ENCODE measurements at regions not wholly inside any gene's neighbourhood (a gene's known extent, or its start where the extent isn't known, plus 50 kb on each side); places are given as distances from the start of the nearest gene placed in this dataset.

DNA sequence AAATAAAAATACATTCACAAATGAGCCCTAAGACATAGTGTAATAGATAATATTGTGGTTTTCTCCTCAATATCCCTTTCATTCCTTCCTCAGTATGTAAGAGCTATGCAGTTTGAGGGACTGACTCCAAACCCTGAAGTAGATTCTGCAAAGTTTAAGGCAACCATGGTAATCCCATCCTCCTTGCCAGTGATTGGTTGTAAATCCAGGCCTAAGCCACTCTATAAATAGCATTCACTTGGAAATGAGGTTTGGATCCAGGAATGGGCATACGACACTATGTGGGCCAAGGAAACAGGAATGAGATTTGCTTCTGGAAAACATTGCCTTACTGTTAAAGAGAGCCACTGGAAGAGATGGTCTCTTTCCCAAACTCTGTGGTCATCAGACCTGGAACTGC lies 468.7 kb upstream of the SOX5 start:
- no peak for DNase-seq (ENCODE audit: low spot score)

DNA sequence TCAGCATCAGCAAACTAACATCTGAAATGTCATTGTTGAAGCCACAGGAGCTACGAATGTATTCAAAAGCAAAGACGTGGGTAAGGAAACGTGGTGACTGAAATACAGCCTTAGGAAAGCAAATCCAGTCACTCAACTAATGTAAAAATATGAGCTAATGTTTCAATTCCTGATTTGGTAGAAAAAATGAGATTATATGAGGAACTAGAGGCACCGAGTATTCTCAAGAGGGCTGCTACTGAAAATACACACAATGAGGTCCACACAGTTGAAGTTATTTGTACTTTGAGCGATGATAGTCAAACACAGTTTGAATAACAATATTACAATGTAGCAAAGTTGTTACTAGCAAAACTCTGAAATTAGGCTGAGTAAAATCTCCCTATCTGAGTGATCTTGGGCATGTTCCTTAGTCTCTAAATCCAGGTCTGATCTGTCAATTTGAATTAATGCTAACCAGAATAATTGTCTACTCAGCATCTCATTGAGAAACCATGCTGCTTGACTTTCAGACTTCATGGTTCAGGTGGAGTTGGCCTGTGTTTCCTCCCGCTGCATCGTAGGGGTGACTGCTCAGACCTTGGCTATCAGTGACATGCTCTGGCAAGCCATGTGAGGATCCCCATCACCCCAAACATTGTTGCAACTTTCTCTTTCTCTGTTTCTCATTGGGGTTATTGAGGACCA lies 467.1 kb upstream of the SOX5 start:
- DNase-seq (ENCODE audit: low spot score), result no peak

DNA sequence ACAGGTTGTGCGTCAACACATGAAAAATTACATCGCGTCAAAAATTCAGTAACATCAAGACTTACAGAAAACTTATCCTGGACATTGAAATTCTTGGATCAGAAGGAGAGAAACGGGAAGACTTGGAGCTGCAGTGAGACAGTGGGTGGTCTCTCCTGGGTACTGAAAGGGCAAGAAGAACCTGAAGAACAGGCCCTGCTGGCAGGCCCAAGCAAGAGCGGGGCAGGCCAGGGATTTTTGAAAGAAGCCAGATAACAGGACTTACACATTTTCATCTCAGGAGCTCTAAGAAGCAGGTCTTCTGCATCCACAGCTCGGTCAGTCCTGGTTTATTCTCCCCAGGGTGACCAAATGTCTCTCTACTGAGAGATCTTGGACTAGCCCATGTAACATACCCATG lies 466.5 kb upstream of the SOX5 start:
- no peak for DNase-seq (ENCODE audit: low spot score)

DNA sequence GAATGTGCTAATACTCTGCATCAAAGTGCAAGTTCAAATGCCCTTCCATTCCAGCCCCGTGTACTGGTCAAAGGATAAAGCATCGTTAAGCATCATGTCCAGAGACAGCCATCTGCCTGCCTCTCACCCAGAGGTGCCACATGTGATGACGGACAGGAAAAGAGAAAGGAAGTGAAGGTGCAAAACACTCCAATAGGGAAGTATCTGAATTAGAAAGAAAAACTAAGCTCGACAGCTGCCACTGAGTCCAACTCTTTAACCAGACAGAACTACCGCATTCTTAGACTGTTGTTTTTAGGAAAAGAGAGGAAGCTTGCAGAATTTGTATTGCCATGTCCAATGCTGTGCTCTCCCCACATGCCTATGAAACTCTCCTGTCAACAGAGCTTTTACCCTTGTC lies 465.0 kb upstream of the SOX5 start:
- DNase-seq (ENCODE audit: low spot score), result no peak

DNA sequence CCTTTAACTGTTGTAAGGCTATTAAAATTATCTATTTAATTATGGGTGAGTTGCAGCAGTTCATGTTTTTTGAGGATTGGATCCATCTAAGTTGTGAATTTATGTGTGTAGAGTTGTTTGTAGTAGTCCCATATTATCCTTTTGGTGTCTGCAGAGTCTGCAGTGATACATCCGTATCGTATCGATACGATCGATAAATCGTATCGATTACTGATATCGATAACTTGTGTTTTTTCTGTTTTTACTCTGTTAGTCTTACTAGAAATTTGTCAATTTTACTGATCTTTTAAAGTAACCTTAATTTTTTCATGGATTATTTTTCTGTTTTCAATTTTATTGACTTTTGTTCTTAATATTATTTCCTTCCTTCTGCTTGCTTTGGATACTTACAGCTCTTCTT lies 462.5 kb upstream of the SOX5 start:
- DNase-seq (ENCODE audit: low spot score), result no peak

DNA sequence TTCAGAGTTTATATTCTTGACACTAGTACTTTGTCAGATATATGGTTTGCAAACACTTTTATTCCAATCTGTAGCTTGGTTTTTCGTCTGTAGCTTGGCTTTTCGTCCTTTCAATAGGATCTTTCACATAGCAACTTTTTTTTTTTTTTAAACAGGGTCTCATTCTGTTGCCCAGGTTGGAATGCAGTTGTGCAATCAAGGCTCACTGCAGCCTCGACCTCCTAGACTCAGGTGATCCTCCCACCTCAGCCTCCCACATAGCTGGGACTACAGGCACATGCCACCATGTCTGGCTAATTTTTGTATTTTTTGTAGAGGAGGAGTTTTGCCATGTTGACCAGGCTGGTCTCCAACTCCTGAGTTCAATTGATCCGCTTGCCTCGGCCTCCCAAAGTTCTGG lies 460.4 kb upstream of the SOX5 start:
- no peak for DNase-seq (ENCODE audit: low spot score)

DNA sequence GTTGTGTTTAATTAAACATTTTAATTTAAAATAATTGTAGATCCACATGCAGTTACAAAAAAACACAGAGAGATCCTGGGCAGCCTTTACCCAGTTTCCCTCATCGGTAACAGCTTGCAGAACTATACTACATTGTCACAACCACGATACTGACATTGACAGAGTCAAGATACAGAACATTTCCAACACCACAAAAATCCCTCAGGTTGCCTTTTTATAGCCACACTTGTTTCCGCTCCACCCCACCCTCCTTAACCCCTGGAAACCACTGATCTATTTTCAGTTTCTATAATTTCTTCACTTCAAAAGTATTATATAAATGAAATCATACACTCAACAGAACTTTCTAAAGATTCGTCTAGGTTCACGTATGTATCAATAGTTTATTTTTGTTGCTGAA lies 458.8 kb upstream of the SOX5 start:
- no peak for DNase-seq (ENCODE audit: low spot score)

DNA sequence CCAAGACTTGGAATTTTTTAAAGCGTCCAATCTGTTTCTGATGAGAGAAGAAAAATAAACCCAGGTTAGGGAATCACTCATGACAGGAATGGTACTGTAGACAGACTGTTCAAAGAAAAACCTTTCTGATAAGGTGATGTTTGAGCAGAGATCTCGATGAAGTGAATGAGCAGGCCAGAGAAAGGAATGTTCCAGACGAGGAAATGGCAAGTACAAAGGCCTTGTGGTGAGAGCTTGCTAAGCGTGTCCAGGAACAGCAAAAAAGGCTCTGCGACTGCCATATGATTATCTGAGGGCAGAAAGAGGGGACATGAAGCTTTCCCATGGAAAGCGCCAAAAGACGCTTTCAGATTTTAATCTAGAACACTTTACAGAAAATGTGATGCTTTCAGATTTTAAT lies 458.4 kb upstream of the SOX5 start:
- no peak for DNase-seq (ENCODE audit: low spot score)

DNA sequence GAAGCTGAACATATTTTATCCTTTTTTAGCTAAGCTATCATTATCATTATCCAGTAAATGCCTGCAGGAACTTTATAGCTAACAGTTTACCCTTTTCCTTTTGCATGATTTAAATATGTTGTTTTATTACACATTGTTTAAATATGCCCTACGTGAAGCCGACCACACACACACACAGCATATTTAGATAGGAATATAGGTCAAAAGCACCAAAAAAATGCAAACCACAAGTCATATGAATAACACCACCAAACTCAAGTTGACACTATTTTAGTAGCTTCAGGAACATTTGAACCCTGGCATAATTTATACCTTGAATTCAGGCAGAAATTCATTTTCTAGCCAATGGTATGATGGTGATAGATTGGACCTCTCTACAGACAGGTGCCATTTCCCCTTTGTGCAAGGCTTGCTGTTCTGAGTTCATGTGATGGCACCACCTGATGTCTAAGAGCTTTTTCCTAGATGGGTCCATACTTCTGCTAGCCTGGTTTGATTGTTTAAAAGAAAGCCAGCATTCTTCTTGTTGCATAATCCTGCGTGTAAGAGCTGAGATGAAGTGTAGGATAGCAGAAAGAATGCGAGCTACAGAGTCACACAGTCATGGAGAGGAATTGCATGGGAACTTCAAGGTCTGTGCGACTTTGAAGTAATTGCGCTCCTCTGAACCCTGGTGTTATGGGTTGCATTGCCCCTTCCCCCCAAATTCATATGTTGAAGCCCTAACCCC lies 454.8 kb upstream of the SOX5 start:
- DNase-seq (ENCODE audit: low spot score), result no peak

DNA sequence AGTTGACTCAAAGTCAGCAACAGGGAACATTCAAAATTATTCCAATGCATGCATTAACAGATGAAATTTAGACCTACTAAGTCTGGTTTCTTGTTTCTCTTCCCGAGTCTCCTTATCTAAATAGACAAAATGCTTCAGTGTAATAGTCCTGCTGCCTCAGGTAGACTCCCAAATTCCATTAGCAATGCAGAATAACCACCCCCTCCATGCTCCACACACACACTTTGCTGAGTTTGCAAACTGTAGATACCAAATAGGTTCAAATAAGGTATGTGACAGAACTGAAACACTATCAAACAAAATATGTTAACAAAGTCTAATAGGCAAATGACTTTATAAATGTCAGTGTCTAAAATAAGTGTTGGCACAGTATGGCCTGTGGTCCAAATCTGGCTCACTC lies 451.1 kb upstream of the SOX5 start:
- no peak for DNase-seq (ENCODE audit: low spot score)

DNA sequence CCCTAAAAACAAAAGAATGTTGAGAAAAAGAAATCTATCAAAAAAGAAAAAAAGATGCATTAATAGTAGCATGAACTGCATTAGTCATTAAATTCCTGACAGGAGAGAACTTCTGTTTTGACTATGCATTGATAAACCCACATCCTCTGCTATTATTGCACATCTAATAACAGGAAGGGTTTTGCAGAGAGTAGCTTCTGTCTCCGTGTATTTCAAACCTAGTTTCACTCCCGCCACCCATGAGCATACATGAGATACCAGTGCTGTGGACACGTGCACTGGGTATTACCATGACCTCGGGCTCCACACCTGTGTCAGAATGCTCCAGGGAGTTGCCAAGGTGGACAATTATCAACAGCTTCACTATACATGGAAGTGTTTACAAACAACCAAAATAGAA lies 449.1 kb upstream of the SOX5 start:
- DNase-seq (ENCODE audit: low spot score), result no peak

DNA sequence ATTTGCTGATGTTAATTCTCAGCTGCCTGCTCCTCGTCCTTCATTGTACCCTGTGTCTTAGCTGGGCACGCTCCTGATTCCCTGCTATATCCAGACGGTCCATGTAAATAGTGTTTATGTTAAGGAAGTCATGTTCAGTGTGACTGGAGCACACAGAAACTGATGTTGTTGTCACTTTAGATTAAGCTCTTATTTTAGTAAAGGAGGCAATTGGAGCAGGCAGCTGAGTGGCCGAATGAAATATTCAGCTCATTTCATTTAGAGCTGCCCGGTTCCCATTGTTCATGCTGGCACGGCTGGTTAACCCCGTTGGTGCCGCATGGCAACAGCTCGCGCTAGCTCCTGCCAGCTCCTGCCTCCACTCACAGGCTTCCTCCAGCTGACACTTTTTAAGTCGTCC lies 446.8 kb upstream of the SOX5 start:
- DNase-seq (ENCODE audit: low spot score), result no peak

DNA sequence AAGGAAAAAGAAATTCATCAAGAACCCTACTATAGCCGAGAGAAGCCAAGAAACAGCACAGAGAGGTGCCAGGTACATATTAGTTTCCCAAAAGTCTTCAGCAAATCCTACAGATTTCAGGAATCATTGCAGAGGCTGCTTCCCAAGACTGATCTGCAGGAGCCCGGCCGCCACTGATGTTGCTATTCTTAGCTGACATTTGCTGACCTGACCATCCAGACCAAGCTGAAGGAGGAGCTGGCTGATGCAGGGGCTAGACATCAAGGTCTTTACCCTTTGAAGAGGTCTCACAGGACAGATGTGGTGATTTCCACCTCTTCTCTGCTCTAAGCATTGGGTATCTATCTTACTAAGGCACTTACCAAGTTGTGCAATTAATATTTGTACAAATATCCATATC lies 444.8 kb upstream of the SOX5 start:
- DNase-seq (ENCODE audit: low spot score), result no peak

DNA sequence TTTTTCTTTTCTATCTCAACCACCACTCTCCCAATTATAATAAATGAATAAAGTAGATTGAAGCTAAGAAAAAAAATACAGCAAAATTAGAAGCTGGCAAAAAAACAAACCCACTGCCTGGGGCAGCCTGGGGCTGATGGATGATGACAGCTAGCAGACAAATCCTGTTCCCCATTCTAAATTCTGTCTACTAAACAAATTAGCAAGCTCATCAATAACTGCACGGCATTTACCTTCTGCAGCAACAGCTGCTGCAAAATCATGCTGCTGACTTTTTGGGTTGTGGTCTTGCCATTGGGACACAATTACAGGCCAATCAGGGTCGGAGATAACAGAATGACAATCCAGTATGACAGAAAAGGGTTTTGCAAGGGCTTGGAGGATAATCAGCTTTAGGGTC lies 443.6 kb upstream of the SOX5 start:
- no peak for DNase-seq (ENCODE audit: low spot score)

DNA sequence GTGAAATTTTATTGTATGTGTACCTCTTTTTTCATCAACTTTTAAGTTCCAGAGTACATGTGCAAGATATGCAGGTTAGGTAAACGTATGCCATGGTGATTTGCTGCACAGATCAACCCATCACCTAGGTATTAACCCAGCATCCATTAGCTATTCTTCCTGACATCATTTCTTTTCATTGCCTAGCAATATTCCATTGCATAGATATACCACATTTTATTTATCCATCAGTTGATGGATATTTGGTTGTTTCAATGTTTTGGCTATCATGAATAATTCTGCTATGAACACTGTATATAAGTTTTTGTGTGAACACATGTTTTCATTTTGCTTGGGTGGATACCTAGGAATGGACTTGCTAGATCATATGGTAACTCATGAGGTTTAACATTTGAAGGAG lies 439.9 kb upstream of the SOX5 start:
- no peak for DNase-seq (ENCODE audit: low spot score)

DNA sequence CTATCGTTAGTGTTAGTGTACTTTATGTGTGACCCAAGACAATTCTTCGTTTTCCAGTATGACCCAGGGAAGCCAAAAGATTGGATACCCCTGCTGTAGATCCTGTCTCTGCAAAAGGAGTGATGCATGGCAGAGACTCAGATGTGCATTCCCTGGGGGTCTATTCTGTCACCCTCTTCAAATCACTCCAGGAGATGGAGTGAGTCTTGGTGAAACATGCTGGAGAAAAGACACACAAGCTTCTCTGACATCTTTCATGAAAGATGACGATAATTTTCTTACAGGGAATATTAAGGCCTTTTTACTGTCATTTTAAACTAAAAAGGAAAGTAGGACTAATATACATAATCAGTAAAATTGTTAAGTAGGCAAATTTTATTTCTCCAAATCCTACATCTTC lies 437.9 kb upstream of the SOX5 start:
- no peak for DNase-seq (ENCODE audit: low spot score)

DNA sequence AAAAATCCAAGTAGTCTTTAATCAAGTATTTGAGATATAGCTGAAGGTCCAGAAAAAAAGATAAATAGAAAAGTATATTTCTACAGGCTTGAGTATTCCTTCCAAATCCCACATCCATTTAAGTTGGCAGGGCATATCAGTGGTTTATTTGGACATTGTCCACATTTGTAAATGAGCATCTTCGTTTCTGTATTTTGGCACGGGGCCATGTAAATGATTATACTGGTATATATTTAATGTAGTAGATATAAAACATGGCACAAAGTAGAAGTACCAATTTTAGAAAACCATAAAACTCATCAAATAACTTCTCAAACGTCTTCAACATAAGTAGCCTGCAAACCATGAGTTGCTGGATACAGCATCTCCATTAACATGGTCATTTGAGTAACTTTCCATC lies 437.4 kb upstream of the SOX5 start:
- DNase-seq (ENCODE audit: low spot score), result no peak

DNA sequence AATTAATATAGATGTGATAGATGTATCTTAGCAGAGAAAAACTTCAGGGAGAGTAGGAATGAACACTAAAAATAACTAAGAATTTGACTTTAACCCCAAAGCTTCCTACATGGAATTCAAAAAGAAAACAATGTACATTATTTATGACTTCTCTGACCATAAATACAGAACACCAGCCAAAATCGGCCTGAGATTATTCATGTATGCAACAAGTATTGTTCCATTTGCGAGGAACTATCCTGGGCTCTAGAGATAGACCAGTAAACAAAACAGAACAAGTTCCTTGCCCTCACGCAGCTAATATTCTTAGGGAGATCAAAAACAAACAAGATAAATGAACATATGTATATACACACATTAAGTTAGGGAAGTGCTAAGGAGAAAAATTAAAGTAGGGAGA lies 432.3 kb upstream of the SOX5 start:
- no peak for DNase-seq (ENCODE audit: low spot score)

DNA sequence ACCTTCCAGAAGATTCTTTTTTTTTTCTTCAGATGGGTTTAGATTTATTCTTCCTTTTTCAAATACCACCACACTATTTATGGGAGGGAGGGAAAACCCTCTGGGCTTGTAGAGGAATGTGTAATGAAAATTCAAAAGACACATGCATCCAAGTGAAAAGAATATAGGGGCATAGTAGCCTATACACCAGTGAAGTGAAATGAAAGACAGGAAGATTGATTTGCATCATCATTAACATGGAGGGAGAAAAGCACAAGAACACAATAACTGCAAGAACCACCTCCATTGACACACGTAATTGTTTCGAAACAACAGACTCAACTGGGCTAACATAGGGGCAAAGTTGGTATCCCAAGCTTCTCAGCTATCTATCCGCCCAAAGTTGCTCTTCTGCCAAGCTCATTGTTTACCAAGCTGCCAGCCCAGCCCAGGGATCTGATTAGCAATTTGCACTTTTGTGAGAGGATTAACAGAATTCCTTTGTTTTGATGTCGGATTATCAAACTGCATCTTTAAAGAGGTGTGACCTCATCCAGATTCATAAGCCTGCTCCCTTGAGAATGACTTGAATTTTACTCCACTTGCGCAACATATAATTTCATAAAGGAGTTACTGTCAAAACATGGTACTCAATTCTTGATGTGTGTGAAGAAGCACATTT lies 430.5 kb upstream of the SOX5 start:
- no peak for DNase-seq (ENCODE audit: low spot score)

DNA sequence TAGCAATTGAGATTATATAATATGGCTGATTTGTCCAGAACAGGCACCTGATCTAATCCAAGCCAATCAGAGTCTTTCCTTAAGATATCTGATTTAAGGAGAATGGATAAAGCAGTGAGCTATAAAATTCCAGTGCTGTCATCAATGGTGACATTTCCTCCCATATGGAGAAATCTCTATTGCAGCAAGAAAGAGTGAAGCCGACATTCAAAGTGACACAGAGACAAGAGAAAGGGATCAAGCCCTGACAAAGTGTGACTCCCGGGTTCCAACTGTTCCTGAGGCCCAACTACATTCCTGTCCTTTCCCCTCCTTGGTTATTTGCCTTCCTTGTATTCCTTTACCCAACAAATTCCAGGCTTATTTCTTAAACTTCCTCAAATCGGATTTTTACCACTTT lies 430.0 kb upstream of the SOX5 start:
- DNase-seq (ENCODE audit: low spot score), result no peak

DNA sequence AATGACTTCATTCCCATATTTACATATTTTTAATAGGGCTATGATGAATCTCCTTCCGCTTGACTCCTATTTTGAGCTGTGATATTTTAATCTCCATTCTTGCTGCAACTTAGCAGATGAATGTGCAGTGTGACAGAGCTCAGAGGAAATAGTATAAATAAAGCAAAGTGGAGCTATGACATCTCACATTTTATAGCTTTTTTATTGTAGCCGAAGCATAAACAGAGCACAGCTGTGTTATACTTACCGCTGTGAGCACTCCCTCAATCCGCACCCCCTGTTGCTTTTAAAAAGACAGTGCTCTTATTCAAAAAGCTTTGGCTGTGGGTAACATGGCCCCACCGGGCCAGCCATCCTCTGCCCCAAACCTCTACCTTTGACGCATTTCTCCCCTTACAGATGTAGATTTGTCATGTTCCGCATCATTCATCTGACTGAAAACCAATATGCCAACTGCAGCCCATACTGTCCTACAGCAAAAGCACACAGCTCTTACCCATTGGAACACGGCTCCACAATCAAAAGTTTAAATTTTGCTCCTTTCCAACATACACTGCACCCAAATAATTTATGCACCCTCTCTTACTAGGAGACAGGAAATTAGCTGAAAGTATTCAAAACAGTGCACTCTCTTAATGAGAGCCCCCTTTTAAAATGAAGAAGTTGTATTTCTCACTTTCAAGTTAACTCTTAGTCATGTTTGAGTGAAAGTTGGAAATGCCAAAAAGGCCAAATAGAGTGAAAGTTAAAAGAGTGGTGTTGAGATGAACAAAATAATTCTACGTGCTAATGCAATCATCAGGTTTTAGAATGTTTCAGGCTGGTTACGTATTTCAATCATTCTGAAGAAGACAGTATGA lies 429.3 kb upstream of the SOX5 start:
- DNase-seq (ENCODE audit: low spot score), result no peak

DNA sequence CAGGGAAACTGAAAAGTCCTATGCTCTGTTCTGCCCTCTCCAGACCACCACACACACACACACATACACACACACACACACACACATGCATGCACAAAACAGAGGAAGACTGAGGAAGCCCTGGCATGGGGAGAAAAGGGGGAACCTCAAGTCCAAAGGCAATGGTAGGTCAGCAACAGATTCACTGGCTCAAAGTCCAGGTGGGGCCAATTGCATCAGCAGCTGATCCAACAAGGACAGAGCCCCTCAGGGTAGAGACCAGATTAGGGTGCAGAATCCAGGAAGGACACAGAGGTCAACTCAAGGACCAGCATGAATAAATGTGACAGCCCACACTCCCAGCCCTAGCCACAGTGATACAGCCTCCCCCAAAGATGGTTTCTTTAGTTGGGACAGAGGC lies 425.0 kb upstream of the SOX5 start:
- DNase-seq (ENCODE audit: low spot score), result no peak

Measured in HT-29 (cell line).